ENCODE measurements at regions not wholly inside any gene's neighbourhood (a gene's known extent, or its start where the extent isn't known, plus 50 kb on each side); places are given as distances from the start of the nearest gene placed in this dataset.
A peak's percentile ranks its signal among the peaks of the same experiment; 100 is the strongest.

- Histone ChIP-seq H3K27me3 (ENCODE audit: control insufficient read depth, insufficient read depth, low read length) (no peaks in the 10 kb centered on the region), H3K4me3 (ENCODE audit: low read length) (no peak overlapping the region), H3K9ac (ENCODE audit: low read length) (no peak overlapping the region), H3K36me3 (ENCODE audit: control insufficient read depth, insufficient read depth, low read length) (no peaks in the 10 kb centered on the region), H3K4me1 (ENCODE audit: control insufficient read depth, insufficient read depth, low read length) (no peaks in the 10 kb centered on the region), H3K27ac (ENCODE audit: low read depth, low read length) (no peak overlapping the region)
These were observed 624.2 kb downstream of the PLPP3 start for GRCh38 chr1:55955016-55955621.

GRCh38 chr1:55951291-55951690, 628.1 kb downstream of the PLPP3 start:
- no peak overlapping the region for H3K27ac ChIP-seq (ENCODE audit: low read depth, low read length)
- no peaks in the 10 kb centered on the region for H3K36me3 ChIP-seq (ENCODE audit: control insufficient read depth, insufficient read depth, low read length)
- H3K9ac ChIP-seq (ENCODE audit: low read length), result no peak overlapping the region
- no peaks in the 10 kb centered on the region for H3K27me3 ChIP-seq (ENCODE audit: control insufficient read depth, insufficient read depth, low read length)
- H3K4me1 ChIP-seq (ENCODE audit: control insufficient read depth, insufficient read depth, low read length), result no peaks in the 10 kb centered on the region
- no peak overlapping the region for H3K4me3 ChIP-seq (ENCODE audit: low read length)

DNA sequence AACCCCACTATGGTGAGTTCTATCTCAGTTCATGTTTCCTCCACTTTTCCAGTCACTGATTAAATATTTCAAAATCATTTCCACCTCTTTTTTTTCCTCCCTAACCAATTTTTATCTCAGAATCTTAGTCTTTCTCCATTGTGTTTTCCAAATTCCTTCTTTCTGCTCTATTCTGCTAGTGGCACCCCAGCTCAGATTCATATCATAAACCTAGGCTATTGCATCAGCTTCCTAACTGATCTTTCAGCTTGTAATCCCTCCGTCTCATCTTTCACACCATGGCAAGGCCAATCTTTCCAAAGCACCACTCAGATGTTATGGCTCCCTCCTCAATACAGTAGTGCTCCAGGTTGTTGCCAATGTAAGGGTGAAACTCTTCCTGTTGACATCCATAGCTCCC, 631.9 kb downstream of the PLPP3 start:
- Histone ChIP-seq H3K27me3 (ENCODE audit: control insufficient read depth, insufficient read depth, low read length) (no peaks in the 10 kb centered on the region), H3K4me3 (ENCODE audit: low read length) (no peak overlapping the region), H3K9ac (ENCODE audit: low read length) (no peak overlapping the region), H3K4me1 (ENCODE audit: control insufficient read depth, insufficient read depth, low read length) (no peaks in the 10 kb centered on the region), H3K27ac (ENCODE audit: low read depth, low read length) (no peak overlapping the region), H3K36me3 (ENCODE audit: control insufficient read depth, insufficient read depth, low read length) (no peaks in the 10 kb centered on the region)

- peak overlapping the region; percentile 43 for H3K27ac ChIP-seq (ENCODE audit: low read depth, low read length)
- H3K4me1 ChIP-seq (ENCODE audit: control insufficient read depth, insufficient read depth, low read length), result no peaks in the 10 kb centered on the region
- no peak overlapping the region for H3K4me3 ChIP-seq (ENCODE audit: low read length)
- no peaks in the 10 kb centered on the region for H3K36me3 ChIP-seq (ENCODE audit: control insufficient read depth, insufficient read depth, low read length)
- no peaks in the 10 kb centered on the region for H3K27me3 ChIP-seq (ENCODE audit: control insufficient read depth, insufficient read depth, low read length)
- no peak overlapping the region for H3K9ac ChIP-seq (ENCODE audit: low read length)
These were observed 635.5 kb downstream of the PLPP3 start for GRCh38 chr1:55943721-55944435.

DNA sequence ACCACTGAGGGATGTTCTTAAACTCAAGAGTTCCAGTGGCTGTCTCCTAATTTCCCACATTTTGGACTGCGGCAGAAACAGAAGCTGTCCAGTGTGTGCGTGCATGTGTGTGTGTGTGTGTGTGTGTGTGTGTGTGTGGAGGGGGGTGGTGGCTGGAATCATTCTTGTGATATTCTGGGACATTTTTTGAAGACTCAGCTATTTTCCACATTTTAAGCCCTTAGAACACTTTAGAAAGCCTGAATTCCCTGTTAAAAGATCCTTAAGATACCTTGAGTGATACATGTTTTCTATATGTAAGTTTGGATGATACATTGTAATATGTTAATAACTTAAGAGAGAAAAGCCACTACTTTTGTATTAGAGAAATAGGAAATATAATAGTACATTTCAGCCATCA, 636.4 kb downstream of the PLPP3 start:
- H3K4me3 ChIP-seq (ENCODE audit: low read length), result no peak overlapping the region
- H3K36me3 ChIP-seq (ENCODE audit: control insufficient read depth, insufficient read depth, low read length), result no peaks in the 10 kb centered on the region
- H3K27me3 ChIP-seq (ENCODE audit: control insufficient read depth, insufficient read depth, low read length), result no peaks in the 10 kb centered on the region
- no peak overlapping the region for H3K9ac ChIP-seq (ENCODE audit: low read length)
- no peak overlapping the region for H3K27ac ChIP-seq (ENCODE audit: low read depth, low read length)
- no peaks in the 10 kb centered on the region for H3K4me1 ChIP-seq (ENCODE audit: control insufficient read depth, insufficient read depth, low read length)

DNA sequence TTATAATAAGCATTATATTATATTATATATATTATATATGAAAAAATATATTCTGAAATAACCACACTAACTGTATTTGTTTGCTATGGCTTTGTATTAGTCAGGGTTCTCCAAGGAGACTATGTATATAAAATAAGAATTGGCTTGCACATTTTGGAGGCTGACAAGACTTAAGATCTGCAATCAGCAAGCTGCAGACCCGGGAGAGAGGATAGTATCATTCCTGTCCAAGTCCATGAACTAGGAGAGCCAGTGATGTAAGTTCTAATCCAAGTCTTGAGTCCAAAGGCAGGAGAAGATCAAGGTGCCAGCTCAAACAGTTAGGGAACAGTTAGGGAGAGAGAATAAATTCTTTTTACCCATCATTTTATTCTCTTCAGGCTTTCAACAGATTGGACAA, 639.5 kb downstream of the PLPP3 start:
- Histone ChIP-seq H3K27ac (ENCODE audit: low read depth, low read length) (no peak overlapping the region), H3K4me3 (ENCODE audit: low read length) (no peak overlapping the region), H3K4me1 (ENCODE audit: control insufficient read depth, insufficient read depth, low read length) (no peaks in the 10 kb centered on the region), H3K9ac (ENCODE audit: low read length) (no peak overlapping the region), H3K36me3 (ENCODE audit: control insufficient read depth, insufficient read depth, low read length) (no peaks in the 10 kb centered on the region), H3K27me3 (ENCODE audit: control insufficient read depth, insufficient read depth, low read length) (no peaks in the 10 kb centered on the region)

- Histone ChIP-seq H3K9ac (ENCODE audit: low read length) (no peak overlapping the region), H3K4me3 (ENCODE audit: low read length) (no peak overlapping the region), H3K36me3 (ENCODE audit: control insufficient read depth, insufficient read depth, low read length) (no peaks in the 10 kb centered on the region), H3K27me3 (ENCODE audit: control insufficient read depth, insufficient read depth, low read length) (no peaks in the 10 kb centered on the region), H3K4me1 (ENCODE audit: control insufficient read depth, insufficient read depth, low read length) (no peaks in the 10 kb centered on the region), H3K27ac (ENCODE audit: low read depth, low read length) (peak overlapping the region; percentile 74)
These were observed 640.5 kb downstream of the PLPP3 start for GRCh38 chr1:55938861-55939260.

- Histone ChIP-seq H3K27ac (ENCODE audit: low read depth, low read length) (peak overlapping the region; percentile 74), H3K36me3 (ENCODE audit: control insufficient read depth, insufficient read depth, low read length) (no peaks in the 10 kb centered on the region), H3K4me3 (ENCODE audit: low read length) (no peak overlapping the region), H3K27me3 (ENCODE audit: control insufficient read depth, insufficient read depth, low read length) (no peaks in the 10 kb centered on the region), H3K9ac (ENCODE audit: low read length) (no peak overlapping the region), H3K4me1 (ENCODE audit: control insufficient read depth, insufficient read depth, low read length) (no peaks in the 10 kb centered on the region)
These were observed 641.0 kb downstream of the PLPP3 start for GRCh38 chr1:55938376-55938850.

GRCh38 chr1:55937840-55938375, 641.5 kb downstream of the PLPP3 start:
- Histone ChIP-seq H3K4me3 (ENCODE audit: low read length) (no peak overlapping the region), H3K27ac (ENCODE audit: low read depth, low read length) (no peak overlapping the region), H3K27me3 (ENCODE audit: control insufficient read depth, insufficient read depth, low read length) (no peaks in the 10 kb centered on the region), H3K9ac (ENCODE audit: low read length) (no peak overlapping the region), H3K4me1 (ENCODE audit: control insufficient read depth, insufficient read depth, low read length) (no peaks in the 10 kb centered on the region), H3K36me3 (ENCODE audit: control insufficient read depth, insufficient read depth, low read length) (no peaks in the 10 kb centered on the region)

DNA sequence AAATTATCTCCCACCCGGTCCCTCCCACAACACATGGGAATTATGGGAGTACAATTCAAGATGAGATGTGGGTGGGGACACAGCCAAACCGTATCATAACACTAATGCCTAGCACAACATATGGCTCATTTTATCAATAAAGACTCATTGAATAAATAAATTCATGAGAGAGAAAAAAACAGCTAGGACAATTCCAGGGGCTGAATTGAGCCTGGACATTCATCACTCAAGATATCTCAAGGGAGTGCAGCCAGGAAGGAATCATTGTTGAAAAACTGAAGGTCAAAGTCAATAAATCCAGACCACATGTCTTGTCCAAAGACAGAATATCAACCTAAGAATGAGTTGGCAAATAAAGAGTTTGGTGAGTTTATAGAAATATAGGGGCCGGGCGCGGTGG, 644.1 kb downstream of the PLPP3 start:
- Histone ChIP-seq H3K36me3 (ENCODE audit: control insufficient read depth, insufficient read depth, low read length) (no peaks in the 10 kb centered on the region), H3K27me3 (ENCODE audit: control insufficient read depth, insufficient read depth, low read length) (no peaks in the 10 kb centered on the region), H3K27ac (ENCODE audit: low read depth, low read length) (no peak overlapping the region), H3K4me3 (ENCODE audit: low read length) (no peak overlapping the region), H3K4me1 (ENCODE audit: control insufficient read depth, insufficient read depth, low read length) (peaks cover 10% of the 10 kb centered on the region), H3K9ac (ENCODE audit: low read length) (no peak overlapping the region)

- H3K9ac ChIP-seq (ENCODE audit: low read length), result no peak overlapping the region
- H3K36me3 ChIP-seq (ENCODE audit: control insufficient read depth, insufficient read depth, low read length), result no peaks in the 10 kb centered on the region
- peaks cover 12% of the 10 kb centered on the region for H3K4me1 ChIP-seq (ENCODE audit: control insufficient read depth, insufficient read depth, low read length)
- H3K27ac ChIP-seq (ENCODE audit: low read depth, low read length), result no peak overlapping the region
- H3K4me3 ChIP-seq (ENCODE audit: low read length), result no peak overlapping the region
- no peaks in the 10 kb centered on the region for H3K27me3 ChIP-seq (ENCODE audit: control insufficient read depth, insufficient read depth, low read length)
These were observed 647.0 kb downstream of the PLPP3 start for GRCh38 chr1:55932402-55932801.

DNA sequence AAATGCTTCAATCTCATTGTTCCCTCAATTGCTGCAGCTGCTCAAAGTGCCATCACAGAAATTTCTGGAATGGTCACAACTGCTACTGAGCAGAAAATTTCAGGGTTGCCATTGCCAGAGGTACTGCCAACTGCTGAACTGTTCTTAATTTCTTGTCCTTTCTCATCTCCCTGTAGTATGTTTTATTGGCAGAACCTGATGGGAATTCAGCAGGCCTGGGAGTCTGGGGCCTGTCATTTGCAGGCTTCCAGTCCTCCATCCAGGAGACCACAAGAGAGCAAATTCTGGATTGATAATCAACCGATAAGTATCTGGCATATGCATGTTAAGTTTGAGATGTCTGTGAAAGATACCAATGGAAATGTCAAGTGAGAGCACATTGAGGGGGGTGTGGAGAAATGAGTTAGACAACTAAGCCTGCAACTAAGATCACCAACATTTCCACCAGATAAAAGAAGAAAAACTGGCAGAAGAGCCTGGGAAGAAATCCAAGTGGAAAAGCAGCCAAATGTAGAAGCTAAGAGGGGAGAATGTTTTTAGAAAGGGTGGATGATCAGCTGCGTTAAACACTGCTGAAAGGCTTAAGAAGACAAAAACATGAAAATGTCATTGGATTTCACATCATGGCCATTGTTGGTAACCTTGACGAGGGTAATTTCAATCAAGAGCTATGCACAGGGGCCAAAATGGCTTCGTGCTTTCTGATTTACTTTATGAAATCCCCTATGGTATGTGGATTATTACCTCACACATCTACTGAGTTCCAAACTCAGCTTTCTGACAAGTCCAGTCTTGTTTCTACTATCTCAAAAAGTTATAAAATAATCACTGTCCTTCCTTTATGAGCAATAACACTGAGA, 648.1 kb downstream of the PLPP3 start:
- no peak overlapping the region for H3K4me3 ChIP-seq (ENCODE audit: low read length)
- H3K4me1 ChIP-seq (ENCODE audit: control insufficient read depth, insufficient read depth, low read length), result peaks cover 12% of the 10 kb centered on the region
- H3K36me3 ChIP-seq (ENCODE audit: control insufficient read depth, insufficient read depth, low read length), result no peaks in the 10 kb centered on the region
- H3K27ac ChIP-seq (ENCODE audit: low read depth, low read length), result no peak overlapping the region
- H3K9ac ChIP-seq (ENCODE audit: low read length), result no peak overlapping the region
- no peaks in the 10 kb centered on the region for H3K27me3 ChIP-seq (ENCODE audit: control insufficient read depth, insufficient read depth, low read length)

All from rectal smooth muscle tissue (tissue), 1 donor.